ENCODE measurements at regions not wholly inside any gene's neighbourhood (a gene's known extent, or its start where the extent isn't known, plus 50 kb on each side); places are given as distances from the start of the nearest gene placed in this dataset.
A peak's percentile ranks its signal among the peaks of the same experiment; 100 is the strongest.

DNA sequence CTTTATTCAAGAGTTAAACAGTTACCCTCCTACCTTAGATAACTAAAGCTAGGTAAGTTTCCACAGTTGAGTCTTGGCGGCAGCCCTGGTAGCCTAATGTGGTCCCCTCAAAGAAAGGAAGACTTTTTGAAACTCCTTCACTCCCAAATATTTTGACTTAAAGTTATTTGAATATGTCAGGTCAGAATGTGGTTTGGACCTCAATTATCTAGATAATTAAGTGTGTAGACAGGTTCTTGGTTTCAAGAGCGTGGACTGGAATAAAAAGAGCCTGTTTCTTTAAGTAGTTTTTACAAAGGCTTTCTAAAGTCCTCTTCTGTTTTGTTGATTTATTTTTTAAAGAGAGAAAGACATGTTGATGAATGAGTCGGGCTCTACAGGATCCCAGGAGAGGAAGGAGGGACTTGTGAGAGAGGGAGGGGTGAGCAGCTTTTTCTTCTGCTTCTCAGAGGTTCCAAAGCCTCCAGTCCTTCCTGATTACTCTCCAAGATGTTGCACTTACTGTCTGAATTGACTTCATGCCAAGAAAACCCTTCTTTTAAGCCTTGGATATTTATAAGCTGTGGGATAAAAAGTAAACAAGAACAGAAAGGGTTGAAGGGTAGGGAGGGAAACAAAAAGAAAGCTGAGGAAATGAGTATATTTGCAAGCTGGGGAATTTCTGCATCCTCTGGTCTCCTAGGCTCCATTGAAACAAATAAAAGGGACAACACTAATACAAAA, 457.4 kb downstream of the IGSF11 start:
- Histone ChIP-seq H2AFZ (ENCODE audit: low read depth, low read length) (no peak overlapping the region), H4K20me1 (replicated peaks; ENCODE audit: control insufficient read depth, insufficient read depth, low read length) (no peaks in the 10 kb centered on the region), H3K4me2 (ENCODE audit: insufficient read depth, low read length) (no peak overlapping the region), H3K9me1 (ENCODE audit: control insufficient read depth, insufficient read depth, low read length) (no peaks in the 10 kb centered on the region), H3K4me1 (replicated peaks in 1 of 2; ENCODE audit: control insufficient read depth in 2 of 2, insufficient read depth in 2 of 2, low read length in 2 of 2) (no peaks in the 10 kb centered on the region), H3K4me3 (no peak overlapping the region), H3K79me2 (ENCODE audit: control insufficient read depth, insufficient read depth, low read length) (no peaks in the 10 kb centered on the region), H3K27me3 (ENCODE audit: control insufficient read depth in 2 of 2, insufficient read depth in 2 of 2, low read length in 2 of 2) (no peaks in the 10 kb centered on the region), H3K9me3 (replicated peaks; ENCODE audit: control insufficient read depth, insufficient read depth, low read depth, low read length) (no peaks in the 10 kb centered on the region), H3K9ac (ENCODE audit: insufficient read depth in 1 of 2, low read depth in 2 of 2, low read length in 2 of 2) (no peak overlapping the region), H3K27ac (ENCODE audit: extremely low read depth, low read depth, low read length) (no peak overlapping the region), H3K36me3 (ENCODE audit: control insufficient read depth, insufficient read depth, low read length) (no peaks in the 10 kb centered on the region)
- 33% methylated on average over 2 of the region's 3 CpGs for WGBS (ENCODE audit: insufficient coverage, low coverage, missing lambda C conversion rate)
- ChIA-PET POLR2A (no interaction called here), CTCF (ENCODE audit: low intra/inter-chr PET ratio) (no interaction called here)
- intact Hi-C loops (cut with micrococcal nuclease), result no loop called here
- DNase-seq (ENCODE audit: extremely low read depth in 1 of 4, low spot score in 3 of 4) (no peak), FAIRE-seq (no peak), ATAC-seq (no peak)
- BruUV-seq (replicated peaks), result no TSS peak
- in situ Hi-C loops (cut with MboI), result no loop called here
- TF ChIP-seq NR2C1 (IDR thresholded peaks at IDR 0.05), result no peak
- no peak for TF ChIP-seq NR2C1 (tag; IDR thresholded peaks at IDR 0.05)
- peak; percentile 76 for TF ChIP-seq ZSCAN29 (IDR thresholded peaks at IDR 0.05)

DNA sequence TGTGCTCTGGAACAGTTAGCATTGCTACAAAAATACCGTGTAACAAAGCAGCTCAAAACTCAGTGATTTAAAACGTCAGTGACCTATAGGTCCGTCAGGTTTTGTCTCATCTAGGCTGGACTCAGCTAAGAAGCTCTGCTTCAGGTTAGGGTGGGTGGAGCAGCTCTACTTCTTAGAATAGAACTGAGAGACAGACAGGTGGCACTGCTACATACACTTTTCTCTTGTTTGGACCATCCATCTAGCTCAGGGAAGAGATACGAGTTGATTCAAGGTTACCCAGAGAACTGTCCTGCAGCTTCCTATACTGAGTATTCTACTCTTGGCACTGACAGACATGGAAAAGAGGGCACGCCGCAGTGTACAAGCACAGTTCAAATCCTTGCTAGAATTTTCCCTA, 456.1 kb downstream of the IGSF11 start:
- in situ Hi-C loops (cut with MboI) (no loop called here), intact Hi-C loops (cut with micrococcal nuclease) (no loop called here)
- TF ChIP-seq NCOA6 (IDR thresholded peaks at IDR 0.05), result no peak
- TF ChIP-seq ZC3H11A (IDR thresholded peaks at IDR 0.05; ENCODE audit: low read depth, low read length), result no peak
- TF ChIP-seq ETV6 (IDR thresholded peaks at IDR 0.05; ENCODE audit: borderline replicate concordance in 1 of 2, low read depth in 2 of 2, low read length in 1 of 2), result no peak
- TF ChIP-seq ETV6 (CRISPR knock-in tag; IDR thresholded peaks at IDR 0.05; ENCODE audit: borderline replicate concordance), result no peak
- no peak for TF ChIP-seq FUS (optimal IDR thresholded peaks at IDR 0.05; ENCODE audit: low read depth, low read length)
- TF ChIP-seq ATF3 (IDR thresholded peaks at IDR 0.05), result no peak
- no peak for TF ChIP-seq ATF3 (CRISPR knock-in tag; conservative IDR thresholded peaks at IDR 0.05)
- 7% methylated on average over 6 of the region's 6 CpGs for WGBS (ENCODE audit: insufficient coverage, low coverage, missing lambda C conversion rate)
- no peaks in the 10 kb centered on the region for H4K20me1 ChIP-seq (replicated peaks; ENCODE audit: control insufficient read depth, insufficient read depth, low read length)
- H3K4me1 ChIP-seq (replicated peaks in 1 of 2; ENCODE audit: control insufficient read depth in 2 of 2, insufficient read depth in 2 of 2, low read length in 2 of 2), result no peaks in the 10 kb centered on the region
- H3K27me3 ChIP-seq (ENCODE audit: control insufficient read depth in 2 of 2, insufficient read depth in 2 of 2, low read length in 2 of 2), result no peaks in the 10 kb centered on the region
- no peak overlapping the region for H3K4me3 ChIP-seq
- H3K9me1 ChIP-seq (ENCODE audit: control insufficient read depth, insufficient read depth, low read length), result no peaks in the 10 kb centered on the region
- H3K4me2 ChIP-seq (ENCODE audit: insufficient read depth, low read length), result no peak overlapping the region
- no TSS peak for BruUV-seq (replicated peaks)
- no peak for FAIRE-seq
- no peak for ATAC-seq
- CTCF ChIA-PET (ENCODE audit: low intra/inter-chr PET ratio), result no interaction called here
- DNase-seq (ENCODE audit: extremely low read depth in 1 of 4, low spot score in 3 of 4), result no peak
- no peak overlapping the region for H3K9ac ChIP-seq (ENCODE audit: insufficient read depth in 1 of 2, low read depth in 2 of 2, low read length in 2 of 2)
- H3K79me2 ChIP-seq (ENCODE audit: control insufficient read depth, insufficient read depth, low read length), result no peaks in the 10 kb centered on the region
- no peak overlapping the region for H3K27ac ChIP-seq (ENCODE audit: extremely low read depth, low read depth, low read length)
- H3K9me3 ChIP-seq (replicated peaks; ENCODE audit: control insufficient read depth, insufficient read depth, low read depth, low read length), result no peaks in the 10 kb centered on the region
- POLR2A ChIA-PET, result no interaction called here
- H2AFZ ChIP-seq (ENCODE audit: low read depth, low read length), result no peak overlapping the region
- H3K36me3 ChIP-seq (ENCODE audit: control insufficient read depth, insufficient read depth, low read length), result no peaks in the 10 kb centered on the region

Data from K562 (cell line).